UCSD-AML1 (cell line): ENCODE measurements at regions not wholly inside any gene's neighbourhood (a gene's known extent, or its start where the extent isn't known, plus 50 kb on each side); places are given as distances from the start of the nearest gene placed in this dataset.
A peak's percentile ranks its signal among the peaks of the same experiment; 100 is the strongest.

ENCODE experiments used
- DNase-seq: peaks from one replicate; lab custom pipeline; 2025; ENCODE audit not compliant: unreplicated experiment; lab: John Stamatoyannopoulos, UW

DNA sequence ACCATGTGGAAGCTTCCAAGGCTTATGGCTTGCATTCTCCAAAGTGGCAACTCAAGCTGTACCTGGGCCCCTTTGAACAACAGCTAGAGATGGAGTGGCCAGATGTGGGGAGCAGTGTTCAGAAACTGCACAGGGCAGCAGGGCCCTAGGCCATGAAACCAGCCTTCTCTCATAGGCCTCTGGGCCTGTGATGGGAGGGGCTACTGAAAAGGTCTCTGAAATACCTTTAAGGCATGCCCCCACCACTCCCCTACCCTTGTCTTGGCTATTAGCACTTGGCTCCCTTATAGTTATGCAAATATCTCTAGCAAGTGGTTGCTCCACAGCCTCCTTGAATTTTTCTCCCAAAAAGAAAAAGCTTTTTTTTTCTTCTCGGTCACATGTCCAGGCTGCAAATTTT lies 1014.6 kb downstream of the DTWD2 start:
- DNase-seq, result no peak

GRCh38 chr5:117955831-117956230 lies 1032.5 kb downstream of the DTWD2 start:
- DNase-seq, result no peak

- DNase-seq, result no peak
Observed at GRCh38 chr5:117954331-117954730, 1034.0 kb downstream of the DTWD2 start.

GRCh38 chr5:117953272-117953671 lies 1035.1 kb downstream of the DTWD2 start:
- DNase-seq, result no peak

- no peak for DNase-seq
Observed at GRCh38 chr5:117947836-117948235, 1040.5 kb downstream of the DTWD2 start.

DNA sequence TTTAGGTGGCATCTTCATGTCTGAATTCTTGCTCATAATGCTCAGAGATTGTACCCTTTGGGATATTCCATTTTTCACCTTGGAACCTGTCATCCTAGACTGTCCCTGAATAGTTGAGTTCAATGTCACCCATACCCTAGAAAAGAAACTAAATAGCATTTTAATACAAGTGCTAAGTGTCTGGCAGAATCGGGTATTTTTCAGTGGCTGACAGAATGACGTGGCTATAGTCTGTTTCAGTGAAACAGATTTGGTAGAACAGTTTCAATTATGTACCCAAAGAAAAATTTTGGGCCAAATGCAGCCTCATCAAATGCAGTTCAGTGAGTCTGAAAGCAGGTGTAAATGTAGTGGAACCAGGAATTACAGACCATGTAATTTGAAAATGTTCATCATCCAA lies 1041.2 kb downstream of the DTWD2 start:
- DNase-seq, result no peak

DNA sequence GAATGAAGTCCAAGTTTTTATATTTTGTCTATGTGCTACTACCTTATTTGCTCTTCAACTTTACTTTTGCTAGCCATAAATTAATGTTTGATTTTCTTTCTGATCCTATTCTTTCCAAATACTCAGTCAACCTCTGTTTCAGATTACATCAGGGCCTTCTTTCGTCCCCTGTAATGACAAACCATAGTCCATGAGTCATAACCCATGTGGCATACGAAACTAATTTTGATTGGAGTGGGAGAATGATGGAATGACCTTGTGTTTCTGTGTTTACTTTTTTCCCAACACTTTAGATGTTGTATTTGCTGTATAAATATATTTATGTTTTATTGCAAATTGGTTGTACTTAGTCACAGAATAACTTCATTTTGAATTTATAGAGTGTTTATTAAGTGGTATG lies 1043.1 kb downstream of the DTWD2 start:
- no peak for DNase-seq

GRCh38 chr5:117943541-117943940 lies 1044.8 kb downstream of the DTWD2 start:
- peak; percentile 8 for DNase-seq

- DNase-seq, result no peak
Observed at GRCh38 chr5:117942861-117943519, 1045.4 kb downstream of the DTWD2 start.

GRCh38 chr5:117893211-117893610 lies 1095.1 kb downstream of the DTWD2 start:
- no peak for DNase-seq

DNA sequence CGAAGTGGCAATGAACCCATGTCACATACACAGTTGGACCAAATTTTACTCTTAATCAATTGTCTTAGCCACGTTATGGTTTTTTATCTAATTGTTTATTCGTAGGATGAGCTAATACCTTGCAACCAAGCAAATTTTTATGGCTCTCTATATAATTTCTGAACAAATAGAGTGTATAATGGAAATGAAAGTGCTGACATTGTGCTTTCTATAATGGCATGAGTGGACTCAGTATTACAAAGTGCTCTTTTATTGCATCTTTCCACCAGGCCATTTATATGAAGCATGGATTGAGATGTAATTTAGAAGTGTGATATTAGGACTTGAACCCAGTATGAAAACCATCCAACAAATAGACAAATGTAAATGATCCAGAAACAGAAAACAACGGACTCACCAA lies 1096.0 kb downstream of the DTWD2 start:
- DNase-seq, result no peak

DNA sequence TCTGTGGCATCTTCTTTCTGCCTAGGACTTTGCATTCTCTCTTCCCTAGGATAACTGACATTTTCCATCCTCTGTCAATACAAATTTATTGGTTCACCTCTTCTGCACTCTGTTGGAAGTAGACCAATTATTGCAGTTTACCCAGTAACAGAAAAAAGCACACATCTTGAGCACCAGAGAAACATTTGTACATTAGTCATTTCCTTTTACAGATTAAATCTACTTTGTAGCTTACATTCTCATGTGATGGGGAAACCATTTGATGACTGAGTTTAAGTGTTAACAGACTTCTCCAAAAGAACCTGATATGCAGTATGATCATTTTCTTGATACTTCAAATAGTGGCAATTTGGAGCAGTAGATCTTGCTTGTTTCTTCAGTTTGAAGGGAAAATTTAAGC lies 1098.8 kb downstream of the DTWD2 start:
- DNase-seq, result no peak

DNA sequence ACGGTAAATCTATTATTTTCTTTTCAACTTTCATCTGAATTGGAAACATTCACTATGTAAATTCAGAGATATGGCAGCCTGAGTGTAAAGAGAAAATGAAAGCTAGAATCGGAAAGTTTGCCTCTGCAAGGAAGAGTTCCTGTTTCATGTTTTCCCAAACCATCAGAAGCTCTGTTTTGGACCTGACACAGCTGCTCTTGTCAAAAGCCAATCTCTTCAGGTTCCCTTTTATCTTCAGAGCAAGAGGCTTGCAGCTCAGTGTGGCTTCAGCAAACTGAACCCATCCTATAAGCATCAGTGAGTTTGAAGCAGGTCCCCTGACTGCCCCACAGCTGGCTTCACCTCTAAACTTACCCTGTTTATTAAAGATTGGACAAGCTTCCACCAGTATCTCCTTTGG lies 1099.7 kb downstream of the DTWD2 start:
- DNase-seq, result peak; percentile 9

DNA sequence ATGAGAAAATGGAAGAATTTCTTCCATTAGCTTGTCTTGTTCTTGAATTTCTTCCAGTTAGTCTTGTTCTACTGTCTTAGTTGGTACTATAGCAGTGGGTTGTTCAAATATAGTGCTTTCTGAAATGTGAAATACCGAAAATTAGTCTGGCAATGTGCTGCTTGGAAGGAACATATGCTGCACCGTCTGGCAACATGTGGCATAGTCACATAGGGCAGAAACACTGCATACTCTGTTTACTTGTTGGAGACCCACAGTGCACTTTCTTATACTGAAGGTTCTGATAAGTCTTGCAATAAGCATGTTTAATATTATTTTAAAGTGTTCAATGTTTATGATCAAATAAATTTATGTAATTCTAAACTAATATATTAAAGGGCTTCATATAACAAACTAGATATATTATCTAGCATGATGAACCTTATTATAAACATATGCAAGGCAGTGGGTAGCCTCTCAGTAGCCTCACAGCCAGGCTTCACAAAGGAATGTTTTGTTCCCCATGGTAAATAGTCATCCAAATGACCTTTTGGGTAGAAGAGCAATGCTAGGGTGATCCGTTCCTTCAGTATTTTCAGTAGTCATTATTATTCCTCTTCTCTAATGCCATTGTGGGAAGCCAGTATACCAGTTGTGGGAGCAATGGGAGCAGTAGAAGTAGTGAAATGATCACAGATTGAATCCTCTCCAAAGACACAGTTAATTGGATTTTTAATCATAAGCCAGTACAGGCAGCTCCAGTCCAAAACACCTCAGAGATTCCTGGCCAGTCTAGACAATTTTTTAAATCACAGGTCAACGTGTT lies 1106.7 kb downstream of the DTWD2 start:
- no peak for DNase-seq

- no peak for DNase-seq
Observed at GRCh38 chr5:117880932-117881331, 1107.4 kb downstream of the DTWD2 start.

- DNase-seq, result no peak
Observed at GRCh38 chr5:117877731-117878130, 1110.6 kb downstream of the DTWD2 start.

DNA sequence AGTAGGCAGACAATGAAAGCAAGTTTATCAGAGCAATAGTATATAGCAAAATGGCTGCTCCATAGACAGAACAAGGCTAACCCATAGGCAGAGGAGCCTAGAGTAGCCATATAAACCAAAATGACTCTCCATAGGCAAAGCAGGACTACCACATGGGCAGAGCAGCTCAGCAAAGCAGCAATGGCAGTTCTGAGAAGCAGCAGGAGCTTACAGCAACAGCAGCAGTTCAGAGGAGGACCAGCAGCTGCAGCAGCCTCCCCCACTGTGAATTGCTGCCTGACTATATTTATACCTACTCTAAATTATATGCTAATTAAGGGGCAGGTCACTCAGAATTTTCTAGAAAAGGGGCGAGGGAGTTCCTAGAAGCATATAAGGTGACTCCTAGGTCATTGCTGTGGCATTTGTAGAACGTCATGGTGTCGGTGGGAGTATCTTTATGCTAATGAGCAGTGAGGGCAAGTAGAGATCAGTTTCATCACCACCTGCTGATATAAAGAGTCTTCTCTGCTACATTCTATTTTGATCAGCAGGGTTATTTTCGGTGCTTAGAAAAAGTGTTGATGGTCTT lies 1115.5 kb downstream of the DTWD2 start:
- DNase-seq, result no peak

DNA sequence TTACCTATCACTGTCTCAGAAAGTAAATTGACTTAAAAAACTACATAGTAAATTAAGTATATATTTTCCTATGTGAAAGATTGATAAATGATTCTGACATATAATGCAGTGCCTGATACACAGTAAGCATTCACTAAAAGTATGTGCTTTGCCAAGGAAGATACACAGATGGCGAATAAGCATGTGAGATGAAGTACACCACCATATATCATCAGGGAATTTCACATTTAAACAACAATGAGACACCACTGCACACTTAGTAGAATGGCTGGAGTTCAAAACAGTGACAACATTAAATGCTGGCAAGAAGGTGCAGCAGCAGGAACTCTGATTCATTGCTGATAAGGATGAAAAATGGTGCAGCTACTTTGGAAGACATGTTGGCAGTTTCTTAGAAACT lies 1118.8 kb downstream of the DTWD2 start:
- DNase-seq, result no peak

GRCh38 chr5:117863586-117864296 lies 1124.6 kb downstream of the DTWD2 start:
- peak; percentile 9 for DNase-seq

DNA sequence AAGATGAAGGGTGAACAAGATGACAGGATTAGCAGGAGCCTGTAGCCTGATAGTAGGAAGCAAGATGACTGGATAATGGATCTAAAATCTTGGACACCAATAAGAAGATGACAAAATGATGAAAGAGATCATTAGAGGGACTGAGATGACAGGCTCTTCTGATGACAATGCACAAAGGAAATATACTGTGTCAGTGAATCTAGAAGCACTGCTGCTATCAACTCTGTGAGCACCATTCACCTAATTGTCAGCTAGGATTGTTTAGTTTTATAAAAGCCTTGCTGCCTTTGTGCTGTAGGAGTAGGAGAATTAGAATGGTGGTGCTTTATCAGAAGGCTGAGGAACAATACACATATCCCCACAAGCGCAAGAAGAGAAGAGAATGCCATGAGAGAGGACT lies 1127.8 kb downstream of the DTWD2 start:
- no peak for DNase-seq

- DNase-seq, result no peak
Observed at GRCh38 chr5:117859176-117859575, 1129.2 kb downstream of the DTWD2 start.

- no peak for DNase-seq
Observed at GRCh38 chr5:117856713-117857112, 1131.6 kb downstream of the DTWD2 start.
